Osteoblast (primary cell): ENCODE measurements at regions not wholly inside any gene's neighbourhood (a gene's known extent, or its start where the extent isn't known, plus 50 kb on each side); places are given as distances from the start of the nearest gene placed in this dataset.

Experiments
- DNase-seq: peaks from one replicate; pipeline ENCODE4 v3.0.0; 2011; ENCODE audit warnings: low spot score, mixed read lengths; ENCODE audit not compliant: insufficient read length; ENCODE audit errors: missing footprints
- H2AFZ ChIP-seq: 2 replicates; pipeline ENCODE4 v1.6.0; 2011; ENCODE audit warnings: mild to moderate bottlenecking, low read length
- H3K27ac ChIP-seq: 2 replicates; pipeline ENCODE4 v1.5.1; 2011; ENCODE audit warnings: mild to moderate bottlenecking, low read depth, low read length, moderate library complexity
- H3K27me3 ChIP-seq: 2 replicates; pipeline ENCODE4 v1.6.0; 2012; ENCODE audit warnings: mild to moderate bottlenecking, control low read depth, inconsistent platforms, low read length, moderate library complexity; ENCODE audit not compliant: insufficient read depth
- H3K36me3 ChIP-seq: 2 replicates; pipeline ENCODE4 v1.5.1; 2011; ENCODE audit warnings: mild to moderate bottlenecking, low read length, control low read depth, moderate library complexity; ENCODE audit not compliant: insufficient read depth
- H3K4me1 ChIP-seq: 2 replicates; pipeline ENCODE4 v1.5.1; 2011; ENCODE audit warnings: mild to moderate bottlenecking, low read length, control low read depth, moderate library complexity; ENCODE audit not compliant: insufficient read depth
- H3K4me2 ChIP-seq: 2 replicates; pipeline ENCODE4 v1.6.0; 2011; ENCODE audit warnings: mild to moderate bottlenecking, low read length; ENCODE audit not compliant: insufficient read depth
- H3K4me3 ChIP-seq: fragments of 200-600 bp; sonication (generic); 3 replicates; pipeline ENCODE4 v1.5.1; 2012; ENCODE audit warnings: mild to moderate bottlenecking, low read length, inconsistent platforms; ENCODE audit not compliant: insufficient read depth
- H3K79me2 ChIP-seq: 2 replicates; pipeline ENCODE4 v1.6.0; 2012; ENCODE audit warnings: mild to moderate bottlenecking, low read length, control low read depth, inconsistent platforms; ENCODE audit not compliant: insufficient read depth
- H3K9me3 ChIP-seq: 2 replicates; pipeline ENCODE4 v1.5.1; 2011; ENCODE audit warnings: low read depth, low read length, control low read depth
- H4K20me1 ChIP-seq: 2 replicates; pipeline ENCODE4 v1.6.0; 2012; ENCODE audit warnings: mild to moderate bottlenecking, low read length, control low read depth; ENCODE audit not compliant: insufficient read depth
- TF ChIP-seq, protein P1 (sequence below): IDR thresholded peaks from 2 replicates; pipeline ENCODE4 v1.5.1; 2011; ENCODE audit warnings: mild to moderate bottlenecking, low read depth, low read length, moderate library complexity; ENCODE audit errors: extremely low read depth

GRCh38 chr10:124340033-124340760, 78.5 kb downstream of the OAT start:
- no peaks in the 10 kb centered on the region for H3K9me3 ChIP-seq
- peak; percentile 97 for DNase-seq
- H3K36me3 ChIP-seq, result no peaks in the 10 kb centered on the region
- H2AFZ ChIP-seq, result peak overlapping the region; percentile 45
- H3K27me3 ChIP-seq, result no peaks in the 10 kb centered on the region
- TF ChIP-seq, protein P1, sequence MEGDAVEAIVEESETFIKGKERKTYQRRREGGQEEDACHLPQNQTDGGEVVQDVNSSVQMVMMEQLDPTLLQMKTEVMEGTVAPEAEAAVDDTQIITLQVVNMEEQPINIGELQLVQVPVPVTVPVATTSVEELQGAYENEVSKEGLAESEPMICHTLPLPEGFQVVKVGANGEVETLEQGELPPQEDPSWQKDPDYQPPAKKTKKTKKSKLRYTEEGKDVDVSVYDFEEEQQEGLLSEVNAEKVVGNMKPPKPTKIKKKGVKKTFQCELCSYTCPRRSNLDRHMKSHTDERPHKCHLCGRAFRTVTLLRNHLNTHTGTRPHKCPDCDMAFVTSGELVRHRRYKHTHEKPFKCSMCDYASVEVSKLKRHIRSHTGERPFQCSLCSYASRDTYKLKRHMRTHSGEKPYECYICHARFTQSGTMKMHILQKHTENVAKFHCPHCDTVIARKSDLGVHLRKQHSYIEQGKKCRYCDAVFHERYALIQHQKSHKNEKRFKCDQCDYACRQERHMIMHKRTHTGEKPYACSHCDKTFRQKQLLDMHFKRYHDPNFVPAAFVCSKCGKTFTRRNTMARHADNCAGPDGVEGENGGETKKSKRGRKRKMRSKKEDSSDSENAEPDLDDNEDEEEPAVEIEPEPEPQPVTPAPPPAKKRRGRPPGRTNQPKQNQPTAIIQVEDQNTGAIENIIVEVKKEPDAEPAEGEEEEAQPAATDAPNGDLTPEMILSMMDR, result no peak
- no peaks in the 10 kb centered on the region for H4K20me1 ChIP-seq
- peak overlapping the region; percentile 38 for H3K4me2 ChIP-seq
- H3K27ac ChIP-seq, result peak overlapping the region; percentile 79
- peaks cover 11% of the 10 kb centered on the region for H3K4me1 ChIP-seq
- H3K79me2 ChIP-seq, result no peaks in the 10 kb centered on the region
- no peak overlapping the region for H3K4me3 ChIP-seq

GRCh38 chr10:124339119-124340032, 79.3 kb downstream of the OAT start:
- Histone ChIP-seq H3K9me3 (no peaks in the 10 kb centered on the region), H3K4me2 (peak overlapping the region; percentile 38), H3K4me3 (no peak overlapping the region), H2AFZ (peak overlapping the region; percentile 45), H3K27me3 (no peaks in the 10 kb centered on the region), H3K27ac (peak overlapping the region; percentile 79), H3K36me3 (no peaks in the 10 kb centered on the region), H3K4me1 (peaks cover 11% of the 10 kb centered on the region), H4K20me1 (no peaks in the 10 kb centered on the region), H3K79me2 (no peaks in the 10 kb centered on the region)
- DNase-seq, result no peak
- TF ChIP-seq, protein P1, result no peak

GRCh38 chr10:124338276-124338925, 80.3 kb downstream of the OAT start:
- Histone ChIP-seq H4K20me1 (no peaks in the 10 kb centered on the region), H3K9me3 (no peaks in the 10 kb centered on the region), H3K27ac (no peak overlapping the region), H3K4me3 (no peak overlapping the region), H3K4me2 (no peak overlapping the region), H3K4me1 (peaks cover 11% of the 10 kb centered on the region), H3K36me3 (no peaks in the 10 kb centered on the region), H3K79me2 (no peaks in the 10 kb centered on the region), H3K27me3 (no peaks in the 10 kb centered on the region), H2AFZ (no peak overlapping the region)
- DNase-seq, result no peak
- TF ChIP-seq, protein P1, result no peak

- no peak overlapping the region for H2AFZ ChIP-seq
- DNase-seq, result no peak
- H3K27me3 ChIP-seq, result no peaks in the 10 kb centered on the region
- no peak overlapping the region for H3K27ac ChIP-seq
- no peak overlapping the region for H3K4me3 ChIP-seq
- no peaks in the 10 kb centered on the region for H3K9me3 ChIP-seq
- no peaks in the 10 kb centered on the region for H3K79me2 ChIP-seq
- no peaks in the 10 kb centered on the region for H4K20me1 ChIP-seq
- H3K4me1 ChIP-seq, result peaks cover 17% of the 10 kb centered on the region
- no peak overlapping the region for H3K4me2 ChIP-seq
- TF ChIP-seq, protein P1, result no peak
- H3K36me3 ChIP-seq, result no peaks in the 10 kb centered on the region
These were observed 82.5 kb downstream of the OAT start for GRCh38 chr10:124336186-124336585.
